CD4-positive, alpha-beta T cell treated with Interleukin-1 beta for 1 hour (primary cell): ENCODE measurements at regions not wholly inside any gene's neighbourhood (a gene's known extent, or its start where the extent isn't known, plus 50 kb on each side); places are given as distances from the start of the nearest gene placed in this dataset.
A peak's percentile ranks its signal among the peaks of the same experiment; 100 is the strongest.
"Not testable (repeated sequence)": the region's sequence is repeated elsewhere in the genome, so short reads cannot be mapped to it uniquely, and the experiment has no call there.

Experiments
- DNase-seq, 2 donors: peaks; one replicate each; pipeline ENCODE4 v3.0.0-alpha.2; 2020 to 2022

DNA sequence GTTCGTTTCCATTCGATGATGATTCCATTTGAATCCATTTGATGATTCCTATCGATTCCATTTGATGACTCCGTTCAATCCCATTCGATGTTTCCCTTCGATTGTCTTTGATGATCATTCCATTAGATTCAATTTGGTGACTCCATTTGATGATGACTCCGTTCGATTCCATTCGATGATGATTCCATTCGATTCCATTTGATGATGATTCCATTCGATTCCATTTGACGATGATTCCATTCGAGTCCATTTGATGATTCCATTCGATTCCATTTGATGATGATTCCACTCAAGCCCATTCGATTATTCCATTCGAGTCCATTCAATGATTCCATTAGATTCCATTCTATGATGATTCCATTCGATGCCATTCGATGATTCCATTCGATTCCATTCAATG is 2730.6 kb downstream of the RPIA start:
- DNase-seq, result not testable (repeated sequence)

DNA sequence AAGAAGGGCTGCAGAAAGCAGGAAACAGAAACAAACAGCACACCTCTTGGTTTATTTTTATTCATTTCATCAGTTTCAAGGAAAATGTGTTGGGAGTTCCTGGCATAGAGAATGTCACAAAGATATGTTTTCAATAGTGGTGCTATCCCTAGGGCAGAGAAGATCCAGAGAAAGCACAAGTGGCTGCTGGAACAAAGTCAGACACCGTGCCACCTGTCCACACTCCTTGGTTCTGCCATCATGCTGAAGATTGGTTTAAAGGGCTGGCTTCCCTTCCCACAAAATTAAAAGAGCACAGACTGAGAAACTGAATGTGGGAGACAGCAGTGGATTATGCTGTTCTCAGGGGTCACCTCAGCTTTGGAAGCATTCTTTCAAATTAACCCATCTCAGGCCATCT is 2735.7 kb downstream of the RPIA start:
- not testable (repeated sequence) for DNase-seq

DNA sequence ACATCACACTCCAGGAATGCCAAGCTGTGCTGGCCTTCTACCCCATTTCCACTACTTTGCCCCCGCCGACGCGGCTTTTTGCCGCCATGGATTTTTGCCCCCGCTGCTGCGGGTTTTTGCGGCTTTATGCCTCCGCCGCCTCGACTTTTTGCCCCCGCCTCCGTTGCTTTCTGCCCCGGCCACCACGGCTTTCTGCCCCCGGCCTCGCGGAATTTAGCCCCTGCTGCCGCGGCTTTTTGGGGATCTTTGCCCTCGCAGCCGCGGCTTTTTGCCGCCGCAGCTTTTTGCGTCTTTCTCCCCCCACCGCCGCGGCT is 2750.4 kb downstream of the RPIA start:
- not testable (repeated sequence) for DNase-seq

DNA sequence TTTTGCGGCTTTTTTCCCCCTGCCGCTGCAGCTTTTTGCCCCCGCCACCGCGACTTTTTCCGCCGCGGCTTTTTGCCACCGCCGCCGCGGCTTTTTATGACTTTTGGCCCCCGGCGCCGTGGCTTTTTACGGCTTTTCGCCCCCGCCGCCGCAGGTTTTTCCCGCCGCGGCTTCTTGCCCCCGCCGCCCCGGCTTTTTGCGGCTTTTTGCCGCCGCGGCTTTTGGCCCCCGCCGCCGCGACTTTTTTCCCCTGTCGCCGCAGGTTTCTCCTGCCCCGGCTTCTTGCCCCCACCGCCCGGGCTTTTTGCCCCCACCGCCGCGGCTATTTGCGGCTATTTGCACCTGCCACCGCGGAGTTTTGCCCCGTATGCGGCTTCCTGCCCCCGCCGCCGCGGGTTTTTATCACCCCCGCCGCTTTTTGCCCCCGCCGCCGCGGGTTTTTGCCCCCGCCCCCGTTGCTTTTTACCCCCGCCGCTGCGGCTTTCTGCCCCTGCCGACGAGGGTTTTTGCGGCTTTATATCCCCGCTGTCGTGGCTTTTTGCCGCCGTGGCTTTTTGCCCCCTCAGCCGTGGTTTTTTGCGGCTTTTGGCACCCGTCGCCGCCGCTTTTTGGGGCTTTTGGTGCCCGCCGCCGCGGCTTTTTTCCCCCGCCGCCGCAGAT is 2750.9 kb downstream of the RPIA start:
- DNase-seq, result no peak

DNA sequence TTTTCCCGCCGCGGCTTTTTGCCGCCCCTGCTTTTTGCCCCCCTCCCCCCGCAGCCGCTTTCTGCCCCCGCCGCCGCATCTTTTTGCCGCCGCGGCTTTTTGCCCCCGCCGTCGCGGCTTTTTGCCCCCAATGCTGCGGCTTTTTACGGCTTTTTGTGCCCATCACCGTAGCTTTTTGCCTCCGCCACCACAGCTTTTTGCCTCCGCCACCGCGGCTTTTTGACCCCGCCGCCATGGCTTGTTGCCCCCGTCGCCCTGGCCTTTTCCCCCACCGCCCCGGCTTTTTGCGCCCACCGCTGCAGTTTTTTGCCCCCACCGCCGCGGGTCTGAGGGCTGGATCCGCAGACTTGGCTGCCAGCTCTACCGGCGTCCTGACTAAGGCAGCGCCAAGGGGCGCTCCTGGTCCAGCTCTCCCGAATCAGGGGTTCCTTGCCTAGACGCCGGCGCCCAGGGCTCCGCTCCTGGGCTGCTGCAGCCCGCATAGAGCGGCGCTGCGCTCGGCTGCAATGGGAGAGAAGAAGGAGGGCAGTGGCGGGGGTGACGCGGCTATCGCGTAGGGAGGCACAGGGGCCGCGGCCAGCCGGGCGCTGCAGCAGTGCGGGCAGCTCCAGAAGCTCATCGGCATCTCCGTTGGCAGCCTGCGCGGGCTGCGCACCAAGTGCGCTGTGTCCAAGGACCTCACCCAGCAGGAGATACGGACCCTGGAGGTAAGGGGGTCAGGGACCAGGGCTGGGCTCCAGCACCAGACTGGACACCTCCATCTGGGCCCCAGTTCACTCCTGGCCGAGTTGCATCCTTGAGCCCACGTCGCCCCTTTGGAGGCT is 2751.6 kb downstream of the RPIA start:
- not testable (repeated sequence) for DNase-seq

DNA sequence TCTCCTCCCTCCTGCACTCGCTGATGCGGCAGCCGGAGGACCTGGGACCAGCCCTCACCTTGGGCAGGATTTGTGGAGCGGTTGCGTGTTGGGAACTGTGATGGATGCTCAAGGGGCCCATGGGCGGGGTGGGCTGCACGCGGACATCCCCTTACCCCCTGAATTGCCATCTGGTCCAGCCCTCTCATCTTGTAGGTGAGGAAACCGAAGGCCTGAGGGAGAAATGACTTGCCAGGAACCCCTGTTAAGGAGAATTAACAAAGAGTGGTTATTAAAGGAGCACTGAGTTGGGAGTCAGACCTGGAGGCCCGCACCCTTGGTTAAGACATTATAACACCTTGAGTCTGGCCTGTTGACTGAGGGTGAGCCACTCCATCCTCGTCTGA is 2752.2 kb downstream of the RPIA start:
- not testable (repeated sequence) for DNase-seq

DNA sequence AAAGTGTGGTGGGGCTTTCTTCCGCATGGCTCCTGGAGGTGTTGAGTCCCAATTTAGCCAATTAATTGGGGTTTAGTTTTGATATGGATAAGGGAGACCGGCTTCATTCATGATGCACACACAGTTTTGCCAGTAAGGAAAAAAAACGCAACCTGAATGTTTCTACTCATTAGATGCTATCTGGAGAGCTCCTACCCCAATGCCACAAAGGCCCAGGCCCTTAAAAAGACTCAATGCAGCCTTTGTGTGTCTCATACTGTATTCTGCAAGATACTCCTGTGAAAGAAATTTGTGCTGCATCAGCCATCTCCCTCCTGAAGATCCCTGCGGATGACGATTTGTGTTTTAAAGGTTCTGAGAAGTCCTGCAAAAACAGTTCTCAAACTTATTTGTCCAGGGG is 2754.2 kb downstream of the RPIA start:
- not testable (repeated sequence) for DNase-seq

DNA sequence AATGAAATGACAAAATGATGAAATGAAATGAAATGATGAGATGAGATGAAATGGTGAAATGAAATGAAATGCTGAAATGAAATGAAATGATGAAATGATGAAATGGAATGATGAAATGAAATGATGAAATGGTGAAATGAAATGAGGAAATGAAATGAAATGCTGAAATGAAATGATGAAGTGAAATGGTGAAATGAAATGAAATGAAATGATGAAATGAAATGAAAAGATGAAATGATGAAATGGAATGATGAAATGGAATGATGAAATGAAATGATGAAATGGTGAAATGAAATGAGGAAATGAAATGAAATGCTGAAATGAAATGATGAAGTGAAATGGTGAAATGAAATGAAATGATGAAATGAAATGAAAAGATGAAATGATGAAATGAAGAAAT is 2755.0 kb downstream of the RPIA start:
- DNase-seq, result not testable (repeated sequence)

DNA sequence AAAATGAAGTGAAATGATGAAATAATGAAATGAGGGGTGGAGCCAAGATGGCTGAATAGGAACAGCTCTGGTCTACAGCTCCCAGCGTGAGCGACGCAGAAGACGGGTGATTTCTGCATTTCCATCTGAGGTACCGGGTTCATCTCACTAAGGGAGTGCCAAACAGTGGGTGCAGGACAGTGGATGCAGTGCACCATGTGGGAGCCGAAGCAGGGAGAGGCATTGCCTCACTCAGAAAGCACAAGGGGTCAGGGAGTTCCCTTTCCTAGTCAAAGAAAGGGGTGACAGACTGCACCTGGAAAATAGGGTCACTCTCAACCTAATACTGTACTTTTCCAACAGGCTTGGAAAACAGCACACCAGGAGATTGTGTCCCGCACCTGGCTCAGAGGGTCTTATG is 2755.4 kb downstream of the RPIA start:
- not testable (repeated sequence) for DNase-seq

DNA sequence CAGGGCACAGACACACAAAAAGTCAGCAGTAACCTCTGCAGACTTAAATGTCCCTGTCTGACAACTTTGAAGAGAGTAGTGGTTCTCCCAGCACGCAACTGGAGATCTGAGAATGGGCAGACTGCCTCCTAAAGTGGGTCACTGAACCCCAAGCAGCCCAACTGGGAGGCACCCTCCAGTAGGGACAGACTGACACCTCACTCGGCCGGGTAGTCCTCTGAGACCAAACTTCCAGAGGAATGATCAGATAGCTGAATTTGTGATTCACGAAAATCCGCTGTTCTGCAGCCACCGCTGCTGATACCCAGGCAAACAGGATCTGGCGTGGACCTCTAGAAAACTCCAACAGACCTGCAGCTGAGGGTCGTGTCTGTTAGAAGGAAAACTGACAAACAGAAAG is 2756.0 kb downstream of the RPIA start:
- DNase-seq, result not testable (repeated sequence)

DNA sequence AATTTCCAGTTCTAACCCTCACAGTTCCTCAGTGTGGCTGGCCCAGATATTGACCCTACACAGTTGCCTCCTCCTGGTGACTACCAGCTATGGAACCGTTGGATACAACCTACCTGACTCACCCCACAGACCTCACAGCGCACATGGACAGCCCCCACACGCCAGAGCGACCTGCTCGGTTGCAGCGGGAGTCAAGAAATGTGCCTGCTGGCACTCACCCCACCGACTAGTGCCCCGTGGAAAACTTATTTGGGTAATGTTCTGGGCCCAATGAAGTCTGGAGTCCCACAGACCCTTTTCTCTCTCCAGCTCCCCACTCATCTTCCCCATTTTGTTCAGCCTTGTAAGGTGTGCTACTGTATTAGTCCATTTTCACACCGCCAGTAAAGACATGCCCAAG is 2770.8 kb downstream of the RPIA start:
- DNase-seq, result not testable (repeated sequence)

DNA sequence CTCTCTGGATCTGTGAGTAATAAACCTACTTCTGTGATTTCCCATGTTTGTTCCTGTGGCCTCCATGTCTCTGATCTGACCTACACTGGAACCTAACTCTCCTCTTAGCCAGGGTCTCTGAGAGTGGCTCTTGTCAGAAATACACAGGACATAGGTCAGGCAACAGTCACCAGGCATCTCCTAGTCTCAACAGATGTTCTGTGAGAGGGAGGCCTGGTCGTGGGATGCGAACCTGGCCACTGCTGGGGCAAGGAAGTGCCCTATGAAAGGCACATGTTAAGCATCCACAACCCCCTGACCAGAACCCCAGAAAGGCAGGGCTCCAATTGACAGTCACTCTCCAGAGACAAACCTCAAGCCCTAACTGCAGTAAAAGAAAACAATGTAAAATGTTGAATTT is 2771.5 kb downstream of the RPIA start:
- DNase-seq, result not testable (repeated sequence)

DNA sequence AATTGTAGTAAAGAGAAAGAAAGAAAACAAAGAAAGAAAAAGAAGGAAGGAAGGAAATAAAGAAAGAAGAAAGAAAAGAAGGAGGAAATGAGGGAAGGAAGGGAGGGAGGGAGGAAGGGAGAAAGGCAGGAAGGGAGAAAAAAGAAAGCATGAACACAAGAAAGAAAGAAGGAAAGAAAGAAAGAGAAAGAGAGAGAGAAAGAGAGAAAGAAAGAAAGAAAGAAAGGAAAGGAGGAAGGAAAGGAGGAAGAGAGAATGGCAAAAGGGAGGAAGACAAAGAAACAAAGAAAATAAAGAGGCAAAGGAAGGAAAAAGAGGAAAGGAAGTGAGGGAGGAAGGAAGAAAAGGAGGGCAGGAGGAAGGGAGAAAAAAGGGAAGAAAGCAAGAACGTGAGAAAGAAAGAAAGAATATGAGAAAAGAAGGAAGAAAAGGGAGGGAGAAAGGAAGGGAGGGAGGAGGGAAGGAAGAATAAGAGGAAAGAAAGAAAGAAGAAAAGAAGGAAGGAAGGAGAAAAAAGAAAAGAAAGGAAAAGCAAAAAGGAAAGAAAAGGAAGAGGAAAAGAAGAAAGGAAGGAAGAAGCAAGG is 2775.4 kb downstream of the RPIA start:
- DNase-seq, result not testable (repeated sequence)

DNA sequence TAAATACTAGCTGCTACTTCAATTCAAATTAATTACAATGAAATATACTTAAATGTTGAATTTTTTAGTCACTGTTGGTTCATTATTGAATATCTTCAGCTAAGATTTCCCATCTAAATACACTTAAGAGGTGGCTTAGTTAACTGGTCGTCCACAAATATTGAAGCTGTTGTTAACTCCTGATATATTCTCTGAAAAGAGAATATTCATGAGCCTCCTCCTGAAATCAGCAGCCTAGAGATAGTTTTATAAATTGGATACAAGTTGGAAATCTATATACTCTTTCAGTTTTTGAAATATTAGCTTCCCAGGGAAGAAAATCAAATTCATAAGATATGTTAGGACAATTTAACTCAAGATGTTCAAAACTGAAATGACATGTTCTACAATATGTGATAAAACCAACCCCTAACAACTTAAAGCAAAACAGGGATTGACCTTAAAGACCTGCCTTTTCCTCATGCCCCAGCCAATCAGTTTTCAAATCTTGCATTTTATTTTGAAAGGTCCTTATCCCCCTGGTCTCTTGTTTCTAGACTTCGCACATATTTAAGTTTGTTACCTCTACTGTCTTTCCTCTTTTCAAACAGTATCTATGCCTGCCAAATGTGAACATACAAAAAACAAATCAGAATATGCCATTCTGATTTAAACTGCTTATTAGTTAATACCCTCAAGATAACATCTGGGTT is 2784.9 kb downstream of the RPIA start:
- DNase-seq, result not testable (repeated sequence)

DNA sequence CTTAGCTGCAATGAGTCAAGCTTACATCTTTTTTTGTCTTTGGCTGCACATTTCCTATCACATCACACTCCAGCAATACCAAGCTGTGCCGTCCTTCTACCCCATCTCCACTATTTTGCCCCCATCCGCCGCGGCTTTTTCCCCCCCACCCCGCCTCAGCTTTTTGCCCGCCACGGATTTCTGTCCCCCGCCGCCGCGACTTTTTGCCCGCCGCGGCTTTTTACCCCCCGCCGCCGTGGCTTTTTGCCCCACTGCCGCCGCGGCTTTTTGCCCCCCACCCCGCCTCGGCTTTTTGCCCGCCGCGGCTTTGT is 2785.4 kb downstream of the RPIA start:
- not testable (repeated sequence) for DNase-seq

DNA sequence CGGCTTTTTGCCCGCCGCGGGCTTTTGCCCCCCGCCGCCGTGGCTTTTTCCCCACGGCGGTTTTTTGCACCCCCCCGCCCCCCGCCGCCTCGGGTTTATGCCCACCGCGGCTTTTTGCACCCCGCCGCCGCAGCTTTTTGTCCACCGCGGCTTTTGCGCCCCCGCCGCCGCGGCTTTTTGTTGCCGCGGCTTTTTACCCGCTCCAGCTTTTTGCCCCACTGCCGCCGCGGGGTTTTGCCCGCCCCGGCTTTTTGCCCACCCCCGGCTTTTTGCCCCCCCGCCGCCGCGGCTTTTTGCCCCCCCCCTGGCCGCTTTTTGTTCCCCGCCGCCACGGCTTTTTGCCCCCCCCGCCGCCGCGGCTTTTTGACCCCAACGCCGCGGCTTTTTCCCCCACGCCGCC is 2785.8 kb downstream of the RPIA start:
- not testable (repeated sequence) for DNase-seq

DNA sequence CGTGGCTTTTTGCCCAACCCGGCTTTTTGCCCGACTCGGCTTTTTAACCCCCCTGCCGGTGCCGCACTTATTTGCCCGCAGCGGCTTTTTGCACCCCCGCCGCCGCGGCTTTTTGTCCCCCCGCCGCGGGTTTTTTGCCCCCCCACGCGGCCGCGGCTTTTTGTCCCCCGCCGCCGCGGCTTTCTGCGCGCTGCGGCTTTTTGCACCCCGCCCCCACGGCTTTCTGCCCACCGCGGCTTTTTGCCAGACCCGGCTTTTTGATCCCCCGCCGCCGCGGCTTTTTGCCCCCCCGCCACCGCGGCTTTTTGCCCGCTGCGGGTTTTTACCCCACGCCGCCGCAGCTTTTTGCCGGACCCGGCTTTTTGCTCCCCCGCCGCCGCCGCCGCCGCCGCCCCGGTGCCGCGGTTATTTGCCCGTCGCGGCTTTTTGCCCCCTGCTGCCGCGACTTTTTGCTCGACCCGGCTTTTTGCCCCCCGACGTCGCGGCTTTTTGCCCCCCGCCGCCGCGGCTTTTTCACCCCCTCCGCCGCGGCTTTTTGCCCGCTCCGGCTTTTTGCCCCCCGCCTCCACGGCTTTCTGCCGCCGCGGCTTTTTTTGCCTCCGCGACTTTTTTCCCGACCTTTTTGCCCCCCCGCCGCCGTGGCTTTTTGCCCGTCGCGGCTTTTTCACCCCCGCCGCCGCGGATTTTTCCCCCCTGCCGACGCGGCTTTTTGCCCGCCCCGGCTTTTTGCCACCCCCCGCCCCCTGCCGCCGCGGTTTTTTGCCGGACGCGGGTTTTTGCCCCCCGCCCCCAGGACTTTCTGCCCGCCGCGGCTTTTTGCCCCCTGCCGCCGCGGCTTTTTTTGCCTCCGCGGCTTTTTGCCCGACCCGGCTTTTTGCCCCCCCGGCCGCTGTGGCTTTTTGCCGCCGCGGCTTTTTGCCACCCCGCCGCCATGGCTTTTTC is 2786.5 kb downstream of the RPIA start:
- peak in 1 of 2 donors; percentile 20 for DNase-seq

DNA sequence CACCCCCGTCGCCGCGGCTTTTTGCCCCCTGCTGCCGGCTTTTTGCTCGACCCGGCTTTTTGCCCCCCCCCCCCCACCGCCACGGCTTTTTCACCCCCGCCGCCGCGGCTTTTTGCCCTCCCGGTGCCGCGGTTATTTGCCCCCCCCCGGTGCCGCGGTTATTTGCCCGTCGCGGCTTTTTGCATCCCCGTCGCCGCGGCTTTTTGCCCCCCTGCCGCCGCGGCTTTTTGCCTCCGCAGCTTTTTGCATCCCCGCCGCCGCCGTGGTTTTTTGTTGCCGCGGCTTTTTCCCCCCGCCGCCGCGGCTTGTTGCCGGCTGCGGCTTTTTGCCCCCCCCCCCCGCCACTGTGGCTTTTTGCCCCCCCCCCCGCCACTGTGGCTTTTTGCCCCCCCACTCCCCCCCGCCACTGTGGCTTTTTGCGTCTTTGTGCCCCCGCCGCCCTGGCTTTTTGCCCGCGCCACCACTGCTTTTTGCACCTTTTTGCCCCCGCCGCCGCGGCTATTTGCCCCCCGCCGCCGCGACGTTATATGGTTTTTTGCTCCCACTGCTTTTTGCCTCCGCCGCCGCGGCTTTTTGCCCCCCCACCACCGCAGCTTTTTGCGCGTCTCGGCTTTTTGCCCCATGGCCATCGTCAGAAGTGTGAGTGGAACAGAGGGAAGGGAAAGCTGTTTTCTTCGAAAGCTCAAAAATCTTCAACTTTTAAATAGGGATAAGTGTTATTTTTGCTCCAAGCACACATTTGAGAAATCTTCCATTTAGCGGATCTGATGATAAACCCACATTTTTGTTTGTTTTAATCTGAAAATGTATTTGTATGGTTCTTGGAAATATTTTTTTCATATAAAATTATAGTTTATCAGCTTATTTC is 2787.6 kb downstream of the RPIA start:
- peak in 1 of 2 donors; percentile 18 for DNase-seq

DNA sequence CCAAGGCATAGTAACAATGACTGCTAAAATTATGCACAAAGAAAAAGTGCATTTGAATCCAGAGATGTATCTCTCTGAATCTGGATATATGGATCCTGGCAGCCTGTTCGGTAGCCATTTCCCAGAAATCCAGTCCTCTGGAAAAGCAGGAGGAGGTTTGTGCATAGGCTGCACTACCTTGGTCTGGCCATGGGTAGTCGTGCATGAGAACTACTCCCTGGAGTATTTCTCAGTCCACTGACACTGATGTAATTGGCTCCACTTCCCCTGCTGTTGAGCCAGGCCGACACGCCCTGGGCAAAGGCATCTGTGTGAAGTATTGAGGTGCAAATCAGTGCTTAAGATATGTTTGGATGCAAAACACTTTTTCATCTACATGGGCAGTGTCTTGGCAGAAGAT is 2793.8 kb downstream of the RPIA start:
- not testable (repeated sequence) for DNase-seq

DNA sequence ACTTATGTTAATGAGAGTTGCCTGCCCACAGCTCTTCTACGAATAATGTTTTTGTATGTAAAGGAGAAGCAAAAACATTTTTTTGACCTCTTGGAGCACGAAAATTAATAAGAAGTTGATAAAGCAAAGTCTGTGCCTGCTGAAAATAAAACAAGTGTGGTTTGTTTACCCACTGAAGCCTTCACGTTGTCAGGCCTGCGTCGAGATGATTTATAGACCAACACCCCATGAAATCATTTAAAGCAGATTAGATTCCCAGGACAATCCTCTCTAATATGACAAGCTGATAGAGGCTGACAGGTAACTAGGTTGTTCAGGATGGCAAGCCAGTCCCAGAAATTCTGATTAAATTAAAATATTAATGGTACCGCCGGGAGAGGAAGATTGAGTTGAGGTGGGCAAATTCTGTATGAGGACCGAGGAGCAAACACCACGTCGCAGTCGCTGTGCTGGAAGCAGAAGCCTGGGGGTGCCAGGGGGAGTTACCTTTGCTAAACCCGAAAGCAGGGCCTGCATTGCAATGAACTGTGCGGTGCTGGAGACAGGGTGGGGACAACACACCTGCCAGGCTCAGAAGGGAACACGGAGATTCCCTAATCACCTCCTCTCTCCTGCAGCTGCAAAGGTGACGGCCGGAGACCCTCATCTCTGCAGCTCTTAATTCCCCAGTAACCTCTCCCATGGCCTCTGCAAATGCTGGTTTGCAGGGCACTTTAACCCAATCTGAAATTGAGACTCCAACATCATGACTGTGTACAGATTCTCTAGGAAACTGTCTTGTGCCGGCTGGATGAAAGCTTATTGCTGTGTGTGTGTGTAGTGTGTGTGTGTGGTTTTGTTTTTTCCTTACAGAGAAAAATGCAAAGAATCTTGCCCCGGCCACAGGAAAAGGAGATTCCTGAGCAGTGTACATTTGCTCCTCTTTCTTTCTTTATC is 2805.9 kb downstream of the RPIA start:
- DNase-seq, result not testable (repeated sequence)
